Caco-2 (cell line): ENCODE measurements at regions not wholly inside any gene's neighbourhood (a gene's known extent, or its start where the extent isn't known, plus 50 kb on each side); places are given as distances from the start of the nearest gene placed in this dataset.

Source experiments
- BruUV-seq: library from RNA; stranded (reverse); fragments of 400-500 nt; replicated peaks from 2 replicates; lab custom pipeline; 2021; lab: Mats Ljungman, UMichigan
- CTCF ChIA-PET: fragments of 300-600 bp; sonication (Branson Sonifier 250); formaldehyde crosslinking; loops from one replicate; lab custom pipeline; 2022; ENCODE audit warnings: antibody characterized with exemption; lab: Charles Lee
- POLR2A ChIA-PET: fragments of 300-600 bp; sonication (Branson Sonifier 250); formaldehyde crosslinking; loops from one replicate; lab custom pipeline; 2022; ENCODE audit warnings: antibody characterized with exemption; lab: Charles Lee
- DNase-seq, 2 experiments: peaks; one replicate each; pipeline versions ENCODE4 v3.0.0 to v3.0.0-alpha.2; 2020 to 2022
- H3K27me3 ChIP-seq: replicated peaks from 2 replicates; pipeline ENCODE4 v1.6.0; 2011; ENCODE audit warnings: low read length; ENCODE audit not compliant: control insufficient read depth, insufficient read depth
- H3K36me3 ChIP-seq: 2 replicates; pipeline ENCODE4 v1.5.1; 2011; ENCODE audit warnings: low read length; ENCODE audit not compliant: control insufficient read depth, insufficient read depth
- H3K4me1 ChIP-seq: fragments of 250-450 bp; sonication (Bioruptor Pico); 2 replicates; pipeline ENCODE4 v1.5.1; 2020; ENCODE audit warnings: mild to moderate bottlenecking
- H3K4me3 ChIP-seq: 2 replicates; pipeline ENCODE4 v1.5.1; 2011; ENCODE audit warnings: low read depth, mild to moderate bottlenecking, control low read depth, low read length
- H3K9me3 ChIP-seq: fragments of 250-450 bp; sonication (Bioruptor Pico); 2 replicates; pipeline ENCODE4 v1.5.1; 2020; ENCODE audit warnings: mild to moderate bottlenecking, moderate library complexity
- H3K27ac Mint-ChIP-seq: one replicate; pipeline ENCODE4 v1.8.0; 2022; ENCODE audit warnings: mixed read lengths; ENCODE audit not compliant: unreplicated experiment
- H3K27me3 Mint-ChIP-seq: one replicate; pipeline ENCODE4 v1.8.0; 2022; ENCODE audit warnings: mixed read lengths; ENCODE audit not compliant: insufficient read depth, unreplicated experiment
- H3K36me3 Mint-ChIP-seq: one replicate; pipeline ENCODE4 v1.8.0; 2022; ENCODE audit warnings: mild to moderate bottlenecking, mixed read lengths; ENCODE audit not compliant: insufficient read depth, unreplicated experiment
- H3K4me1 Mint-ChIP-seq: one replicate; pipeline ENCODE4 v1.8.0; 2022; ENCODE audit warnings: low read depth, mixed read lengths; ENCODE audit not compliant: unreplicated experiment
- H3K4me3 Mint-ChIP-seq: one replicate; pipeline ENCODE4 v1.8.0; 2022; ENCODE audit warnings: mild to moderate bottlenecking, moderate library complexity, mixed read lengths; ENCODE audit not compliant: unreplicated experiment
- H3K9me3 Mint-ChIP-seq: one replicate; pipeline ENCODE4 v1.8.0; 2022; ENCODE audit warnings: mixed read lengths; ENCODE audit not compliant: unreplicated experiment
- CTCF ChIP-seq, 2 experiments: fragments of 200-600 bp in 1 of 2; IDR thresholded peaks; 1 replicate in 1 of 2; 2 replicates in 1 of 2; pipeline versions ENCODE4 v1.5.1 to v1.8.0; 2011 to 2022; ENCODE audit warnings: antibody characterized with exemption in 1 of 2, control low read depth in 1 of 2, inconsistent platforms in 1 of 2, low read depth in 1 of 2, low read length in 1 of 2, mild to moderate bottlenecking in 1 of 2, moderate library complexity in 1 of 2; ENCODE audit not compliant: insufficient read depth in 1 of 2, severe bottlenecking in 1 of 2, unreplicated experiment in 1 of 2
- intact Hi-C: fragments of 100-400 bp; cut with micrococcal nuclease; formaldehyde crosslinking; loops from one replicate; pipeline ENCODE4 v1.10.0; 2022; ENCODE audit not compliant: unreplicated experiment

- ChIA-PET POLR2A (no interaction called here), CTCF (no interaction called here)
- Mint-ChIP-seq H3K27ac (no peak overlapping the region), H3K4me1 (no peaks in the 10 kb centered on the region), H3K36me3 (no peaks in the 10 kb centered on the region), H3K4me3 (no peak overlapping the region), H3K27me3 (peaks cover 2% of the 10 kb centered on the region), H3K9me3 (no peaks in the 10 kb centered on the region)
- no TSS peak for BruUV-seq
- DNase-seq = no peak
- intact Hi-C loops = no loop called here
- TF ChIP-seq CTCF (IDR thresholded peaks at IDR 0.05; ENCODE audit: insufficient read depth in 1 of 2, low read depth in 1 of 2, low read length in 1 of 2, severe bottlenecking in 1 of 2, unreplicated experiment in 1 of 2) = no peak
- H3K4me3 ChIP-seq = no peak overlapping the region
- no peaks in the 10 kb centered on the region for H3K36me3 ChIP-seq
- no peaks in the 10 kb centered on the region for H3K9me3 ChIP-seq
- no peaks in the 10 kb centered on the region for H3K4me1 ChIP-seq
- no peaks in the 10 kb centered on the region for H3K27me3 ChIP-seq
Observed at GRCh38 chr7:20514364-20514763, 101.1 kb upstream of the ABCB5 start.

- H3K36me3 ChIP-seq = no peaks in the 10 kb centered on the region
- Mint-ChIP-seq H3K4me3 (no peak overlapping the region), H3K27ac (no peak overlapping the region), H3K9me3 (no peaks in the 10 kb centered on the region), H3K27me3 (peaks cover 6% of the 10 kb centered on the region), H3K36me3 (no peaks in the 10 kb centered on the region), H3K4me1 (no peaks in the 10 kb centered on the region)
- no peaks in the 10 kb centered on the region for H3K9me3 ChIP-seq
- H3K4me3 ChIP-seq = no peak overlapping the region
- ChIA-PET CTCF (no interaction called here), POLR2A (no interaction called here)
- DNase-seq = no peak
- no peaks in the 10 kb centered on the region; the same call in 1 of the 2 replicates for H3K27me3 ChIP-seq
- intact Hi-C loops = no loop called here
- no peaks in the 10 kb centered on the region for H3K4me1 ChIP-seq
- no TSS peak for BruUV-seq
- TF ChIP-seq CTCF (IDR thresholded peaks at IDR 0.05; ENCODE audit: insufficient read depth in 1 of 2, low read depth in 1 of 2, low read length in 1 of 2, severe bottlenecking in 1 of 2, unreplicated experiment in 1 of 2) = no peak
Observed at GRCh38 chr7:20519645-20520044, 95.8 kb upstream of the ABCB5 start.

DNA sequence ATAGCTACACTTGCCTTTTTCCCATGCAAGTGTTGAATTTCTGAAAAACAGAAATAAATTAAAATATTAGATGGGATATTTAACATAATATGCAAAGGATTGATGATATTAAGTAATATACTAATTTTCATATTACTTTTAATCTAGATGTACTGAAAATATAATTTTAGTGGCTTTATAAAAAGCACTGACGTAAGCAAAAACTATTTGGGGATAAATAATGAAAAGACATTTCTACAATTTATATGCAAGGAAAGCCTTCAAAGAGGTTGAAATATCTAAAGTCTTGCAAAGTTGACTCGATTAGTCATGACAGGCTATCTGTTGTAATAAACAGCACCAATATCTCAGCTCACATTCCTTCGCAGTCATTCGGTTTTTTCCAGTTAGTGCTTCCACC, 94.9 kb upstream of the ABCB5 start:
- TF ChIP-seq CTCF (IDR thresholded peaks at IDR 0.05; ENCODE audit: insufficient read depth in 1 of 2, low read depth in 1 of 2, low read length in 1 of 2, severe bottlenecking in 1 of 2, unreplicated experiment in 1 of 2) = no peak
- Mint-ChIP-seq H3K27ac (no peak overlapping the region), H3K4me3 (no peak overlapping the region), H3K9me3 (no peaks in the 10 kb centered on the region), H3K27me3 (peaks cover 6% of the 10 kb centered on the region), H3K36me3 (no peaks in the 10 kb centered on the region), H3K4me1 (no peaks in the 10 kb centered on the region)
- Histone ChIP-seq H3K4me1 (no peaks in the 10 kb centered on the region), H3K4me3 (no peak overlapping the region), H3K36me3 (no peaks in the 10 kb centered on the region), H3K27me3 (no peaks in the 10 kb centered on the region; the same call in 1 of the 2 replicates), H3K9me3 (no peaks in the 10 kb centered on the region)
- ChIA-PET POLR2A (no interaction called here), CTCF (no interaction called here)
- intact Hi-C loops = no loop called here
- BruUV-seq = no TSS peak
- no peak for DNase-seq
